GM04503 (cell line): ENCODE measurements at regions not wholly inside any gene's neighbourhood (a gene's known extent, or its start where the extent isn't known, plus 50 kb on each side); places are given as distances from the start of the nearest gene placed in this dataset.

Experiments
- DNase-seq: peaks from one replicate; pipeline ENCODE4 v3.0.0-alpha.2; 2012; ENCODE audit warnings: low read depth

- no peak for DNase-seq
These were observed 451.3 kb downstream of the PMP22 start for GRCh38 chr17:14813649-14814370.

- no peak for DNase-seq
These were observed 456.7 kb downstream of the PMP22 start for GRCh38 chr17:14808425-14808824.

- DNase-seq = no peak
These were observed 459.8 kb downstream of the PMP22 start for GRCh38 chr17:14805348-14805747.

- DNase-seq = peak; percentile 21
These were observed 461.3 kb downstream of the PMP22 start for GRCh38 chr17:14803826-14804225.

GRCh38 chr17:14797801-14798200, 467.3 kb downstream of the PMP22 start:
- no peak for DNase-seq

DNA sequence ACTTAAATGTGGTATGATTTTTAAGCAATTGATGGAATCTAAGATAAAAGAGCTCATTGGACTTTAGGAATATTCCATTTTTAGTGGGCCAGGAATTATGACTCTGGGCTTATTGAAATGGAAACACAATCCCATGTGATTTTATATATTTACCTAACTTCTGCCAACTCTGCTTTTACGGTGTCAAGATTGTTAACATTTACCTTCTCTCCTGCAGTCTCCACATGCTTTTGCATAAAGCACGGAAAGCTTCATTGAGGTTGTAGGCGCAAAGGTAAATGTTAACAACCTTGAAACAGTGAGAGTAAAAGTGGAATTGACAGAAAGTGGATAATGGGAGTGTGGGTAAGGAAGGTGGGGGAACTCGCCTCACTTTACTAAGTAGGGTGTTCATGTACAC, 468.1 kb downstream of the PMP22 start:
- DNase-seq = no peak

DNA sequence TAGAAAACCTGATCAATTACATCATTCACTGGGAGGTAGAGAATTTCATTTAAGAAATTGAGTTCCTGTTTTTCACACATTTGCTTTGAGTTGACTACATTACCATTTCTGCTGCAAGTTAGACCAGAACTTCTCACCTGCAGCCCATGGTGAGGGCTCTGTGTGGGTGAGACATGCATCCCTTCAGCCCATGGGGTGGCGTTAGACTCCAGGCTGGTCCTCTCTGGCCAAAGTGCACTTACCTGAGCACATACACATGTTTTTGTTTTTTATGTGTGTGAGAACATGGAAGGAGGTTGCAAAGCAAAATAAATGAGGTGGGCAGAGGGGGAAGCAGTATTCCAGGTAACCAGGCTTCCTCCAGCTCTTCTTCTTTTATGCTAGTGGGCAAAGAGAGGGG, 470.2 kb downstream of the PMP22 start:
- DNase-seq = no peak

- DNase-seq = no peak
These were observed 471.9 kb downstream of the PMP22 start for GRCh38 chr17:14793237-14793636.

DNA sequence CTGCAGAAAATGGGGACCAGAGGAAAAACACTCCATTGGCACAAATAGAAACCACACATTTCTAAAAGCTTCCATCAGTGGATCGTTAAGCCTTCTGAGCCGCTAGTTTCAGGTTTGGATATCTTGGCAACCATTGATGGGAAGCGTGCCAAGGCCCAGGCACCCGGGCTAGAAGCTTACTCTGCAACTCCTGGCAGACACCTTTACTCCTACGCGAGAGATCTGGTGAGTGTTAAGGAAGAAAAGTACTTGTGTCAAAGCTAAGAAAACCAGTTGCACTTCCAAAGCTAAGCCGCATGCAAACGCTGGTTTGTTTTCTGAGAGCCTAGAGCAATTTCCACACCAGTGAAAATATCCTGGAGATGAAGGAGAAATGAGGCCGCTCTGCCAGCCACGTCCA, 472.4 kb downstream of the PMP22 start:
- DNase-seq = no peak

DNA sequence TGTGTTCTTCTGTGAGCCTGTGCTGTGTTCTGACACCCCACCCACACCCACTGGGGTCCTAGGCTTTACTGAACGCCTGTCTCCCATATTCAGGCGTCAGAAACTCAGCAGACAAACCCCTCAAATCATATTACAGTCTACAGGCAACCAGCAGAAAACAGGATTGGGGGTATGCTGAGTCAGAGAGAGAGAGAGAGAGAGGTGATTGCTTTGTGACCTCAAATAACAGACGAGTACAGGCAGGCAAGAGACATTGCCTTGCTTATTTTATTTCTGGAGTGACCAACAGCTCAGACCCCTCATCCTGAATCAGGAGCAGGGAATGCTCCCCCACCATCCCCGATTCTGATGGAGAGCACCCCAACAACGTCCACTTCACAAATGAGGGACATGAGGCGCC, 473.9 kb downstream of the PMP22 start:
- no peak for DNase-seq

- no peak for DNase-seq
These were observed 474.6 kb downstream of the PMP22 start for GRCh38 chr17:14790521-14790920.

GRCh38 chr17:14784997-14785696, 480.0 kb downstream of the PMP22 start:
- no peak for DNase-seq

- no peak for DNase-seq
These were observed 480.2 kb downstream of the HS3ST3B1 start for GRCh38 chr17:14781123-14781522.

DNA sequence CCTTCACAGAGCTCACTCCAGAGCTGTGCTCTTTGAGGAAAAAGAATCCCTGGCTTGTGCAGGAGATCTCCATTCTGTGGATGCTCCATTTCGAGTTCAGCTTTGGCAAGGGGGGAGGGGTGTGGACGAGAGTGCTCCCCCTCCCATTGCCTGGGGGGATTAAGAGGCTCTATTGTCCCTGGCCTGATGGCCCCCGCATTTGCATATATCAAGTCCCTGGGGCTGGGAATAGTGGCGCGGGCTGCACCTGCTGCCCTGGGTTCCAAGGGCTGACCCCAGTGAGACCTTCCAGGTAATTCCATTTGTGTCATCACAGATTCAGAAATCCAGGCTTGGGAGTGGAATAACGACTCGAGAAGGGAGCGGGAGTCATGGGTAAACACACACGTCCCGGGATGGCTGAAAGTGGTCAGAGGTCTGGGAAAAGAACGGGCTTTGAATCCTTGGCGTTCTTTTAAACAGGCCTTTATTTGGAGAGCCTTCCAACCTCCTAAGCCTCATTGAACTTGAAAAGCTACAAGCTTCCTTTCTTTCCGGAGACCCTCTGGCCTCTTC, 479.3 kb downstream of the HS3ST3B1 start:
- no peak for DNase-seq

DNA sequence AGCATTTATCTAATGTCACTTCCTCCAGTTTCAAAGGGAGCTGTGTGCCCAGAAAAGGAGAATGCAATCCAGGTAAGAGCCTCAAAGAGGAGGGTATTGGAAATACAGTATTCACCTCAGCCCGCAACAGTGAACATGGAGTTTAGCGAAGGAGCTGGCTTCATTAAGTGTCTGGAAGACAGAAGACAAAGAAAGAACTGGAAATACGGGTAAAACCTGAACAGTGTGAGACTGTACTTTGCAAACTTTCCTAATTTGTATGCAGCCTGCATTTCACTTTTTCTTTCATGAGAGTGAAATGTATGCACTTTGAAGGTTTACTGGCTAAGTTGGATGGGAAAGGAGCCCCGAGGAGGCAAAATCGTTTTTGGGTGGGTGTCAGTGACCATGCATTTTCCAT, 478.4 kb downstream of the HS3ST3B1 start:
- DNase-seq = no peak

GRCh38 chr17:14777291-14777690, 476.4 kb downstream of the HS3ST3B1 start:
- DNase-seq = no peak

- no peak for DNase-seq
These were observed 475.9 kb downstream of the HS3ST3B1 start for GRCh38 chr17:14776791-14777190.

GRCh38 chr17:14775731-14776492, 475.0 kb downstream of the HS3ST3B1 start:
- no peak for DNase-seq

GRCh38 chr17:14774774-14775173, 473.9 kb downstream of the HS3ST3B1 start:
- no peak for DNase-seq

GRCh38 chr17:14772776-14773175, 471.9 kb downstream of the HS3ST3B1 start:
- no peak for DNase-seq

DNA sequence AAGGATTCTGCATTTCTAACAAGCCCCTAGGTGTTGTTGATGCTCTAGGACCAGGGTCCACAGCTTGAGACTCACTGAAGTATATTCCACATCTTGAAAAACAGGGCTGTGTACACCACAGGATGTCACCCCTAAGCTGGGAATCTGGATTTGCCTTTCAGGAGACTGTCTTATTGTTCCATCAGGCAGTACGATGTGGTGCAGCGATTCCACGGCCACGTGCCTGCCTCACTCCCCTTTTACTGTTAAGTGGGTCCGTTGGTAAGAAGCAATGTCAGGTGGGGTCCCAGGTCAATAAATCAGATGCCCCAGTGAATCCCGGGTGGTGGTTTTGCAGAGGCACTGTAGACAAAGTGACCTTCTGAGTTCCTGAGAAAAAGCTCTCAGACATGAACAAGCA, 470.7 kb downstream of the HS3ST3B1 start:
- no peak for DNase-seq

DNA sequence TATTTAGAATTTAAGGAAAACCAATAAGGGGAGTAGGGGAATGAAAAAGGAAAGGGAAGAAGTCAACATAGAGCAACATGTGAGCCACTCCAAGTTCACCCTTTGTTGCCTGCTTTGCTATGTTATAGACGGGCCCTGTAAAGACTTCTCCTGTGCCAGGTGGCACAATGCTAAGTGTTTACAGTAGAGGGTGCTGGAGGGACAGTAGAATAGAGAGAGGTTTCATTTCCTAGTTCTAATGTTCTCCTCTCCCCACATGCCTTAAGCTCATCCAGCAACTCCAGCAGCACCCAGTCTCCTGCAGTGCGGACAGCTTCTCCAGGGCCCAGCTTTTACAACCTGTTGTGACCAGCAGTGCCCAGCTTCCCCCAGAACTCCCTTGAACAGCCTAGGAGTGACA, 468.0 kb downstream of the HS3ST3B1 start:
- DNase-seq = no peak
